H7 (cell line): ENCODE measurements at regions not wholly inside any gene's neighbourhood (a gene's known extent, or its start where the extent isn't known, plus 50 kb on each side); places are given as distances from the start of the nearest gene placed in this dataset.
A peak's percentile ranks its signal among the peaks of the same experiment; 100 is the strongest.

Experiments used
- DNase-seq: peaks from one replicate; pipeline ENCODE4 v3.0.0; 2012
- H3K27me3 ChIP-seq: 2 replicates; pipeline ENCODE4 v1.6.0; 2011; ENCODE audit warnings: mild to moderate bottlenecking, low read length; ENCODE audit not compliant: control insufficient read depth, insufficient read depth
- H3K36me3 ChIP-seq: replicated peaks from 2 replicates; pipeline ENCODE4 v1.5.1; 2011; ENCODE audit warnings: low read length; ENCODE audit not compliant: control insufficient read depth, insufficient read depth
- H3K4me3 ChIP-seq: 2 replicates; pipeline ENCODE4 v1.5.1; 2011; ENCODE audit warnings: low read depth, mild to moderate bottlenecking, control low read depth, low read length, moderate library complexity; ENCODE audit not compliant: insufficient read depth

GRCh38 chr13:68368922-68369321 is 1138.8 kb upstream of the PCDH9 start:
- H3K27me3 ChIP-seq: no peaks in the 10 kb centered on the region
- no peak for DNase-seq
- no peak overlapping the region for H3K4me3 ChIP-seq
- no peaks in the 10 kb centered on the region for H3K36me3 ChIP-seq

- H3K4me3 ChIP-seq: no peak overlapping the region
- DNase-seq: no peak
- H3K36me3 ChIP-seq: no peaks in the 10 kb centered on the region
- H3K27me3 ChIP-seq: no peaks in the 10 kb centered on the region
Measured at GRCh38 chr13:68359105-68359504, 1129.0 kb upstream of the PCDH9 start.

- no peak for DNase-seq
- Histone ChIP-seq H3K36me3 (no peaks in the 10 kb centered on the region), H3K4me3 (no peak overlapping the region), H3K27me3 (no peaks in the 10 kb centered on the region)
Measured at GRCh38 chr13:68358294-68358705, 1128.2 kb upstream of the PCDH9 start.

- DNase-seq: no peak
- H3K27me3 ChIP-seq: no peaks in the 10 kb centered on the region
- no peaks in the 10 kb centered on the region for H3K36me3 ChIP-seq
- no peak overlapping the region for H3K4me3 ChIP-seq
Measured at GRCh38 chr13:68350554-68350953, 1120.4 kb upstream of the PCDH9 start.

GRCh38 chr13:68347220-68347619 is 1117.1 kb upstream of the PCDH9 start:
- H3K27me3 ChIP-seq: no peaks in the 10 kb centered on the region
- no peak overlapping the region for H3K4me3 ChIP-seq
- DNase-seq: no peak
- no peaks in the 10 kb centered on the region for H3K36me3 ChIP-seq

GRCh38 chr13:68345963-68346531 is 1115.9 kb upstream of the PCDH9 start:
- no peak overlapping the region for H3K4me3 ChIP-seq
- H3K36me3 ChIP-seq: no peaks in the 10 kb centered on the region
- no peaks in the 10 kb centered on the region for H3K27me3 ChIP-seq
- DNase-seq: no peak

GRCh38 chr13:68323124-68323523 is 1093.0 kb upstream of the PCDH9 start:
- no peaks in the 10 kb centered on the region for H3K36me3 ChIP-seq
- no peak for DNase-seq
- H3K4me3 ChIP-seq: no peak overlapping the region
- no peaks in the 10 kb centered on the region for H3K27me3 ChIP-seq

GRCh38 chr13:68319384-68319783 is 1089.2 kb upstream of the PCDH9 start:
- H3K4me3 ChIP-seq: no peak overlapping the region
- H3K36me3 ChIP-seq: no peaks in the 10 kb centered on the region
- H3K27me3 ChIP-seq: no peaks in the 10 kb centered on the region
- DNase-seq: no peak

- peak; percentile 9 for DNase-seq
Measured at GRCh38 chr13:68304286-68304893, 1074.3 kb upstream of the PCDH9 start.

GRCh38 chr13:68293631-68294030 is 1063.5 kb upstream of the PCDH9 start:
- Histone ChIP-seq H3K36me3 (no peaks in the 10 kb centered on the region), H3K27me3 (no peaks in the 10 kb centered on the region), H3K4me3 (no peak overlapping the region)
- DNase-seq: no peak

More at GRCh38 chr13:68304286-68304893, 1074.3 kb upstream of the PCDH9 start:
- H3K27me3 ChIP-seq: no peaks in the 10 kb centered on the region
- no peaks in the 10 kb centered on the region for H3K36me3 ChIP-seq
- H3K4me3 ChIP-seq: no peak overlapping the region

- no peak for DNase-seq
- Histone ChIP-seq H3K27me3 (no peaks in the 10 kb centered on the region), H3K36me3 (no peaks in the 10 kb centered on the region), H3K4me3 (no peak overlapping the region)
Measured at GRCh38 chr13:68292601-68293000, 1062.5 kb upstream of the PCDH9 start.

- Histone ChIP-seq H3K27me3 (no peaks in the 10 kb centered on the region), H3K4me3 (no peak overlapping the region), H3K36me3 (no peaks in the 10 kb centered on the region)
- DNase-seq: no peak
Measured at GRCh38 chr13:68291595-68291994, 1061.5 kb upstream of the PCDH9 start.

- Histone ChIP-seq H3K36me3 (no peaks in the 10 kb centered on the region), H3K27me3 (no peaks in the 10 kb centered on the region), H3K4me3 (no peak overlapping the region)
Measured at GRCh38 chr13:68275758-68276157, 1045.6 kb upstream of the PCDH9 start.

GRCh38 chr13:68272652-68273051 is 1042.5 kb upstream of the PCDH9 start:
- Histone ChIP-seq H3K4me3 (no peak overlapping the region), H3K27me3 (no peaks in the 10 kb centered on the region), H3K36me3 (no peaks in the 10 kb centered on the region)
- DNase-seq: no peak

More at GRCh38 chr13:68275758-68276157, 1045.6 kb upstream of the PCDH9 start:
- no peak for DNase-seq

- Histone ChIP-seq H3K27me3 (no peaks in the 10 kb centered on the region), H3K36me3 (no peaks in the 10 kb centered on the region), H3K4me3 (no peak overlapping the region)
- DNase-seq: no peak
Measured at GRCh38 chr13:68264692-68265091, 1034.6 kb upstream of the PCDH9 start.

- peak; percentile 8 for DNase-seq
- no peak overlapping the region for H3K4me3 ChIP-seq
- H3K27me3 ChIP-seq: no peaks in the 10 kb centered on the region
- H3K36me3 ChIP-seq: no peaks in the 10 kb centered on the region
Measured at GRCh38 chr13:68261105-68261504, 1031.0 kb upstream of the PCDH9 start.
